ENCODE measurements at regions not wholly inside any gene's neighbourhood (a gene's known extent, or its start where the extent isn't known, plus 50 kb on each side); places are given as distances from the start of the nearest gene placed in this dataset.
"Not testable (repeated sequence)": the region's sequence is repeated elsewhere in the genome, so short reads cannot be mapped to it uniquely, and the experiment has no call there.

GRCh38 chr7:41416208-41416595, 286.7 kb downstream of the INHBA start:
- no peak for DNase-seq

- no peak for DNase-seq
Observed at GRCh38 chr7:41415471-41416207, 287.3 kb downstream of the INHBA start.

- no peak for DNase-seq
Observed at GRCh38 chr7:41415051-41415450, 287.8 kb downstream of the INHBA start.

GRCh38 chr7:41404375-41405074, 298.4 kb downstream of the INHBA start:
- no peak for DNase-seq

GRCh38 chr7:41403291-41403690, 299.6 kb downstream of the INHBA start:
- DNase-seq: no peak

- no peak for DNase-seq
Observed at GRCh38 chr7:41401833-41402232, 301.1 kb downstream of the INHBA start.

- DNase-seq: no peak
Observed at GRCh38 chr7:41399171-41399570, 303.7 kb downstream of the INHBA start.

GRCh38 chr7:41391818-41392217, 311.1 kb downstream of the INHBA start:
- DNase-seq: no peak

- DNase-seq: not testable (repeated sequence)
Observed at GRCh38 chr7:41388933-41389332, 314.0 kb downstream of the INHBA start.

GRCh38 chr7:41385996-41386395, 316.9 kb downstream of the INHBA start:
- DNase-seq: no peak

GRCh38 chr7:41384418-41384817, 318.5 kb downstream of the INHBA start:
- no peak for DNase-seq

- no peak for DNase-seq
Observed at GRCh38 chr7:41383596-41383995, 319.3 kb downstream of the INHBA start.

GRCh38 chr7:41378156-41378555, 324.7 kb downstream of the INHBA start:
- no peak for DNase-seq

GRCh38 chr7:41375582-41375981, 327.3 kb downstream of the INHBA start:
- DNase-seq: no peak

GRCh38 chr7:41374150-41374848, 328.6 kb downstream of the INHBA start:
- no peak for DNase-seq

- DNase-seq: no peak
Observed at GRCh38 chr7:41367967-41368882, 334.7 kb downstream of the INHBA start.

GRCh38 chr7:41351091-41351490, 351.8 kb downstream of the INHBA start:
- DNase-seq: no peak

GRCh38 chr7:41346878-41347277, 356.0 kb downstream of the INHBA start:
- no peak for DNase-seq

GRCh38 chr7:41339913-41340676, 362.8 kb downstream of the INHBA start:
- DNase-seq: no peak

GRCh38 chr7:41336981-41337380, 365.9 kb downstream of the INHBA start:
- no peak for DNase-seq

GRCh38 chr7:41336455-41336952, 366.4 kb downstream of the INHBA start:
- no peak for DNase-seq
